Body of pancreas (tissue), 4 donors: ENCODE measurements at regions not wholly inside any gene's neighbourhood (a gene's known extent, or its start where the extent isn't known, plus 50 kb on each side); places are given as distances from the start of the nearest gene placed in this dataset.

Experiments used
- ATAC-seq: fragments of 150-250 bp; one replicate; pipeline ENCODE4 v1.9.1; 2016
- DNase-seq, 4 donors: peaks; one replicate each; pipeline ENCODE4 v3.0.0-alpha.2; 2019
- H3K27ac ChIP-seq, 4 donors: fragments of 200-600 bp; sonication (generic); 1 replicate in 3 of 4; 2 replicates in 1 of 4; pipeline versions ENCODE4 v1.5.1 to v1.6.1; 2016 to 2019; ENCODE audit warnings: mild to moderate bottlenecking in 1 of 4, mixed read lengths in 1 of 4, moderate library complexity in 1 of 4
- H3K27me3 ChIP-seq, 2 donors: fragments of 200-600 bp; sonication (generic); one replicate each; pipeline ENCODE4 v1.6.0; 2016; ENCODE audit warnings: mild to moderate bottlenecking in 1 of 2
- H3K36me3 ChIP-seq, 2 donors: fragments of 200-600 bp; sonication (generic); replicated peaks in 1 of 2; 2 replicates each; pipeline ENCODE4 v1.5.1; 2016; ENCODE audit warnings: low read depth in 2 of 2; ENCODE audit not compliant: insufficient read depth in 1 of 2
- H3K4me1 ChIP-seq: fragments of 200-600 bp; sonication (generic); one replicate; pipeline ENCODE4 v1.6.0; 2016
- H3K4me3 ChIP-seq, 2 donors: fragments of 200-600 bp; sonication (generic); 1 replicate in 1 of 2; 2 replicates in 1 of 2; pipeline ENCODE4 v1.5.1; 2016 to 2019
- H3K9me3 ChIP-seq, 3 donors: fragments of 200-600 bp; sonication (generic); 1 replicate in 2 of 3; 2 replicates in 1 of 3; pipeline ENCODE4 v1.5.1; 2016
- POLR2A ChIP-seq, 3 donors: fragments of 450-650 bp; IDR thresholded peaks; one replicate each; pipeline ENCODE4 v1.6.1; 2016; ENCODE audit warnings: antibody characterized with exemption in 3 of 3, mild to moderate bottlenecking in 2 of 3
- WGBS, 2 donors: methylation state at CpG; one replicate each; pipeline ENCODE4 v1.1.5; 2017; 5-methylcytosine and 5-hydroxymethylcytosine counted together
- intact Hi-C: fragments of 100-400 bp; cut with DNase I; formaldehyde crosslinking; loops from one replicate; pipeline ENCODE4 v1.15.1; 2023
- TF ChIP-seq, protein P1 (sequence below), 7 experiments: fragments of 450-650 bp in 4 of 7; fragments of 200-600 bp in 3 of 7; sonication (generic) in 3 of 7; IDR thresholded peaks; one replicate each; pipeline ENCODE4 v1.5.1; 2016 to 2019; ENCODE audit warnings: antibody characterized with exemption in 7 of 7

DNA sequence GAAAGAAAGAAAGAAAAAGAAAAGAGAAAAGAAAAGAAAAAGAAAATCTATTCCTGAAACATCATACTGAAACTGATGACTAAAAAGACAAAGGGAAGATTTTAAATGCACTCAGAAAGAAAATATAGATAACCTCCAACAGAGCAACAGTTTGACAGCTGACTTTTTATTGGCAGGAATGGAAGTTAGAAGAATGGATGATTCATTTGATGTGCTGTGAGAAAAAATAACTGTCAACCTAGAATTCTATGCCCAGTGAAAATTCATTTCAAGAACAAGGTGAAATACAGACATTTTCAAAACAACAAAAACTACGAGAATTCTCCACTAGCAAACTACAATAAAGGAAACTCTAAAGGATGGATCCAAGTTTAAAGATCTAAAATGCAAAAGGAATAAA, 50.5 kb upstream of the HSPA12A start:
- DNase-seq (no peak), ATAC-seq (no peak)
- H3K4me1 ChIP-seq, result peaks cover 2% of the 10 kb centered on the region
- intact Hi-C loops, result no loop called here
- peaks cover 0 to 4% of the 10 kb centered on the region in 2 donors for H3K27me3 ChIP-seq
- H3K27ac ChIP-seq, result no peak overlapping the region
- H3K36me3 ChIP-seq, result no peaks in the 10 kb centered on the region
- TF ChIP-seq, protein P1, sequence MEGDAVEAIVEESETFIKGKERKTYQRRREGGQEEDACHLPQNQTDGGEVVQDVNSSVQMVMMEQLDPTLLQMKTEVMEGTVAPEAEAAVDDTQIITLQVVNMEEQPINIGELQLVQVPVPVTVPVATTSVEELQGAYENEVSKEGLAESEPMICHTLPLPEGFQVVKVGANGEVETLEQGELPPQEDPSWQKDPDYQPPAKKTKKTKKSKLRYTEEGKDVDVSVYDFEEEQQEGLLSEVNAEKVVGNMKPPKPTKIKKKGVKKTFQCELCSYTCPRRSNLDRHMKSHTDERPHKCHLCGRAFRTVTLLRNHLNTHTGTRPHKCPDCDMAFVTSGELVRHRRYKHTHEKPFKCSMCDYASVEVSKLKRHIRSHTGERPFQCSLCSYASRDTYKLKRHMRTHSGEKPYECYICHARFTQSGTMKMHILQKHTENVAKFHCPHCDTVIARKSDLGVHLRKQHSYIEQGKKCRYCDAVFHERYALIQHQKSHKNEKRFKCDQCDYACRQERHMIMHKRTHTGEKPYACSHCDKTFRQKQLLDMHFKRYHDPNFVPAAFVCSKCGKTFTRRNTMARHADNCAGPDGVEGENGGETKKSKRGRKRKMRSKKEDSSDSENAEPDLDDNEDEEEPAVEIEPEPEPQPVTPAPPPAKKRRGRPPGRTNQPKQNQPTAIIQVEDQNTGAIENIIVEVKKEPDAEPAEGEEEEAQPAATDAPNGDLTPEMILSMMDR (IDR thresholded peaks at IDR 0.05), result no peak
- no peak for TF ChIP-seq POLR2A (IDR thresholded peaks at IDR 0.05)
- H3K4me3 ChIP-seq, result no peak overlapping the region
- 85 to 94% methylated on average over 1 of the region's 1 CpG for WGBS, 2 donors
- no peaks in the 10 kb centered on the region for H3K9me3 ChIP-seq

GRCh38 chr10:116796469-116796868, 52.8 kb upstream of the ENO4 start:
- Histone ChIP-seq H3K27ac (no peak overlapping the region), H3K27me3 (peaks cover 0 to 4% of the 10 kb centered on the region in 2 donors), H3K9me3 (no peaks in the 10 kb centered on the region), H3K4me1 (no peaks in the 10 kb centered on the region), H3K36me3 (no peaks in the 10 kb centered on the region), H3K4me3 (no peak overlapping the region)
- DNase-seq, result no peak
- no peak for ATAC-seq
- no peak for TF ChIP-seq POLR2A (IDR thresholded peaks at IDR 0.05)
- TF ChIP-seq, protein P1 (IDR thresholded peaks at IDR 0.05), result no peak
- intact Hi-C loops, result no loop called here
- 45 to 54% methylated on average over 5 of the region's 5 CpGs for WGBS, 2 donors

- H3K9me3 ChIP-seq, result no peaks in the 10 kb centered on the region
- H3K4me3 ChIP-seq, result no peak overlapping the region
- no peak overlapping the region for H3K27ac ChIP-seq
- peak; percentile 80 to 83 (median 82) for DNase-seq
- H3K27me3 ChIP-seq, result peaks cover 0 to 4% of the 10 kb centered on the region in 2 donors
- 10 to 20% methylated on average over 8 to 9 of the region's 9 CpGs for WGBS, 2 donors
- H3K36me3 ChIP-seq, result no peaks in the 10 kb centered on the region
- no peaks in the 10 kb centered on the region for H3K4me1 ChIP-seq
- TF ChIP-seq, protein P1 (IDR thresholded peaks at IDR 0.05), result peak; percentile 69 to 95 (median 89)
- no peak for TF ChIP-seq POLR2A (IDR thresholded peaks at IDR 0.05)
- intact Hi-C loops, result no loop called here
- ATAC-seq, result peak; percentile 69
Measured at GRCh38 chr10:116796910-116797513, 52.3 kb upstream of the ENO4 start.

DNA sequence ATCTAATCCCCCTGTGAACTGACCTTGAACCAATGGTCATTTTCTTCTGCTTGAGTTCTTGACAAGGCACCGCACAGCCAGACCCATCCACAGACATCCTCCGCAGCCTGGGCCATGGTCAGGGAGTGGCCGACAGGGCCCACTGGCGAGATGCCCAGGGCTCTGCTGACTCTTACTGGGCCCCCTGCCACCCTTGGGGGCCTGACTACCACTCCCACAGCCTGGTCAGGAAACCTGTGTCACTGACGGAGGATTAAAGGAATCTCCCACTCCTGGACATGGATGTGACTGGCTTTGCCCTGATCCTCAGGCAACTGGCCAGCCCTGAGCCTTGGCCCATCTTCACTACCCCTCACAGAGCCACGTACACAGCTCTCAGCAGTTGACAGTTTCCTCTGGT, 50.4 kb upstream of the ENO4 start:
- TF ChIP-seq, protein P1 (IDR thresholded peaks at IDR 0.05), result no peak
- TF ChIP-seq POLR2A (IDR thresholded peaks at IDR 0.05), result no peak
- no peak overlapping the region for H3K27ac ChIP-seq
- H3K36me3 ChIP-seq, result no peaks in the 10 kb centered on the region
- 66 to 76% methylated on average over 6 of the region's 6 CpGs for WGBS, 2 donors
- no peak for ATAC-seq
- intact Hi-C loops, result no loop called here
- DNase-seq, result no peak
- no peaks in the 10 kb centered on the region for H3K4me1 ChIP-seq
- H3K27me3 ChIP-seq, result peaks cover 0 to 4% of the 10 kb centered on the region in 2 donors
- H3K4me3 ChIP-seq, result no peak overlapping the region
- no peaks in the 10 kb centered on the region for H3K9me3 ChIP-seq
